HEK293 (cell line): ENCODE measurements at regions not wholly inside any gene's neighbourhood (a gene's known extent, or its start where the extent isn't known, plus 50 kb on each side); places are given as distances from the start of the nearest gene placed in this dataset.

ENCODE experiments used
- CTCF ChIA-PET: fragments of 350-600 bp; formaldehyde crosslinking; extraction: SDS; loops from one replicate; lab custom pipeline; 2021; ENCODE audit warnings: antibody characterized with exemption; lab: Yijun Ruan, JAX
- POLR2A ChIA-PET: fragments of 300-600 bp; formaldehyde crosslinking; extraction: SDS; loops from one replicate; lab custom pipeline; 2020; ENCODE audit warnings: antibody characterized with exemption, inconsistent platforms; lab: Yijun Ruan, JAX
- H3K27ac ChIP-seq: fragments of 200-500 bp; sonication (Bioruptor generic); 2 replicates; pipeline ENCODE4 v1.5.1; 2014; ENCODE audit warnings: low read depth, low read length, control low read depth, inconsistent platforms; ENCODE audit errors: extremely low read depth
- H3K36me3 ChIP-seq, 2 experiments: fragments of 200-500 bp in 1 of 2; sonication (Bioruptor generic) in 1 of 2; 1 replicate in 1 of 2; 2 replicates in 1 of 2; pipeline ENCODE4 v1.5.1; 2014 to 2017; ENCODE audit warnings: inconsistent platforms in 2 of 2, low read length in 2 of 2; ENCODE audit not compliant: control insufficient read depth in 2 of 2, insufficient read depth in 1 of 2
- H3K4me1 ChIP-seq: fragments of 200-500 bp; sonication (Bioruptor generic); 2 replicates; pipeline ENCODE4 v1.5.1; 2014; ENCODE audit warnings: mild to moderate bottlenecking, low read length, inconsistent platforms; ENCODE audit not compliant: control insufficient read depth, insufficient read depth
- H3K4me3 ChIP-seq: 2 replicates; pipeline ENCODE4 v1.5.1; 2011; ENCODE audit warnings: low read depth, mild to moderate bottlenecking, control low read depth, low read length, moderate library complexity
- H3K9me3 ChIP-seq: fragments of 200-500 bp; sonication (Bioruptor generic); 2 replicates; pipeline ENCODE4 v1.5.1; 2014; ENCODE audit warnings: low read depth, low read length, inconsistent platforms; ENCODE audit not compliant: control insufficient read depth, insufficient read depth
- SALL2 ChIP-seq: fragments of 450-650 bp; formaldehyde crosslinking; IDR thresholded peaks from 2 replicates; pipeline ENCODE4 v1.5.0; 2017; ENCODE audit warnings: missing biosample characterization, mild to moderate bottlenecking, missing genetic modification characterization, borderline replicate concordance
- ZNF138 ChIP-seq: fragments of 450-650 bp; formaldehyde crosslinking; IDR thresholded peaks from 2 replicates; pipeline ENCODE4 v1.5.1; 2016; ENCODE audit warnings: missing biosample characterization, missing genetic modification characterization, borderline replicate concordance
- ZNF169 ChIP-seq: fragments of 450-650 bp; formaldehyde crosslinking; IDR thresholded peaks from 2 replicates; pipeline ENCODE4 v1.5.1; 2016; ENCODE audit warnings: missing biosample characterization, missing genetic modification characterization
- ZNF335 ChIP-seq: fragments of 450-650 bp; formaldehyde crosslinking; conservative IDR thresholded peaks from 2 replicates; pipeline ENCODE4 v1.5.1; 2016; ENCODE audit warnings: missing biosample characterization, missing genetic modification characterization
- ZNF341 ChIP-seq: fragments of 450-650 bp; formaldehyde crosslinking; IDR thresholded peaks from 2 replicates; pipeline ENCODE4; 2016; ENCODE audit warnings: low read depth, missing biosample characterization, missing genetic modification characterization
- ZNF394 ChIP-seq: fragments of 450-650 bp; formaldehyde crosslinking; IDR thresholded peaks from 2 replicates; pipeline ENCODE4 v1.5.1; 2016; ENCODE audit warnings: missing biosample characterization, missing genetic modification characterization, mild to moderate bottlenecking, moderate library complexity, borderline replicate concordance
- ZNF521 ChIP-seq: fragments of 450-650 bp; formaldehyde crosslinking; IDR thresholded peaks from 2 replicates; pipeline ENCODE4 v1.5.1; 2017; ENCODE audit warnings: missing biosample characterization, mild to moderate bottlenecking, missing genetic modification characterization
- ZNF610 ChIP-seq: fragments of 450-650 bp; formaldehyde crosslinking; IDR thresholded peaks from 2 replicates; pipeline ENCODE4 v1.5.1; 2016; ENCODE audit warnings: missing biosample characterization, missing genetic modification characterization, borderline replicate concordance
- ZNF664 ChIP-seq: fragments of 450-650 bp; formaldehyde crosslinking; IDR thresholded peaks from 2 replicates; pipeline ENCODE4 v1.5.1; 2016; ENCODE audit warnings: missing biosample characterization, missing genetic modification characterization
- ZNF670 ChIP-seq: fragments of 450-650 bp; formaldehyde crosslinking; IDR thresholded peaks from 2 replicates; pipeline ENCODE4 v1.5.1; 2016; ENCODE audit warnings: missing biosample characterization, missing genetic modification characterization, low read depth
- ZNF747 ChIP-seq: fragments of 450-650 bp; formaldehyde crosslinking; IDR thresholded peaks from 2 replicates; pipeline ENCODE4 v1.5.1; 2016; ENCODE audit warnings: missing biosample characterization, missing genetic modification characterization
- ZNF76 ChIP-seq: fragments of 450-650 bp; formaldehyde crosslinking; IDR thresholded peaks from 2 replicates; pipeline ENCODE4; 2016; ENCODE audit warnings: low read depth, missing biosample characterization, missing genetic modification characterization, borderline replicate concordance
- ZNF837 ChIP-seq: fragments of 450-650 bp; formaldehyde crosslinking; IDR thresholded peaks from 2 replicates; pipeline ENCODE4 v1.5.1; 2016; ENCODE audit warnings: missing biosample characterization, missing genetic modification characterization
- ZSCAN23 ChIP-seq: fragments of 450-650 bp; formaldehyde crosslinking; IDR thresholded peaks from 2 replicates; pipeline ENCODE4 v1.5.1; 2016; ENCODE audit warnings: missing biosample characterization, missing genetic modification characterization
- TF ChIP-seq, protein P1 (sequence below): fragments of 450-650 bp; formaldehyde crosslinking; IDR thresholded peaks from 2 replicates; pipeline ENCODE4 v1.5.1; 2017; ENCODE audit warnings: missing biosample characterization, missing genetic modification characterization
- TF ChIP-seq, protein P2 (sequence below): fragments of 450-650 bp; formaldehyde crosslinking; IDR thresholded peaks from 2 replicates; pipeline ENCODE4 v1.5.1; 2017; ENCODE audit warnings: missing biosample characterization, missing genetic modification characterization
- TF ChIP-seq, protein P3 (sequence below): fragments of 450-650 bp; formaldehyde crosslinking; IDR thresholded peaks from 2 replicates; pipeline ENCODE4 v1.5.1; 2017; ENCODE audit warnings: missing biosample characterization, missing genetic modification characterization
- TF ChIP-seq, protein P4 (sequence below): fragments of 450-650 bp; formaldehyde crosslinking; IDR thresholded peaks from 2 replicates; pipeline ENCODE4 v1.5.1; 2016; ENCODE audit warnings: missing biosample characterization, missing genetic modification characterization
- TF ChIP-seq, protein P5 (sequence below): fragments of 450-650 bp; formaldehyde crosslinking; IDR thresholded peaks from 2 replicates; pipeline ENCODE4 v1.5.1; 2016; ENCODE audit warnings: missing biosample characterization, missing genetic modification characterization

DNA sequence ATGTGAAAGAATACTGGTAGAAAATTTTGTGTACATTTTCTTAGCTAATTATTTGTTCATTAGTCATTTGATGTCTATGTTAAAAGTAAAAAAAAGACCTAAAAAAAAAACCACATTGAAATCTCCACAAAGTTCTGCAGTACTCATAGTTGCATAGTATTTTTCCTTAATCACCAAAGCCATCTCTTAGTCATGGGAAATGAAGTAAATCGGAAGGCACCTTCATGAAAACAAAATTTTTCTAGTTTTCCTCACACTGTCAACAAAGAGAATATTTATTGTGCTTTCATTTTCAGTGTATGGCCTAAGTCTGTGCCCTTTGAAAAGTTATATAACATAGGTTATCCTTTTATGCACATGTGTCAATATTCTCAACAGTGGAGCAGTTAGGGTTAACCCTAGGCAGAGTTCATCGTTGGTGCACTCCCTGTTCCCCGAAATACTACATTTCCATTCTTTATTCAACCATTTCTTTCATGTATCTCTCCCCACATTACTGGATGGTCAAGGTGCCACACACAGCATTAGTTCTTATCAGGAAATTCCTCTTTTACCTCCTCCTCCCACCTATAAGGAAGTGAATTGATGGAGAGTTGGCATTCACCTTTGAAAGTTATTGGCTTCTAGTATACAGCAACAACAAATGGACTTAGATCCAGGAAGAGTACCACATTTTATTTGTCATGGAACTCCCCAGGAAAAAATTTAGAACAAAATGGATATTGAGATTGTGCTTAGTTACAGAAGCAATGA, 93.1 kb downstream of the NUDT12 start:
- Histone ChIP-seq H3K36me3 (no peaks in the 10 kb centered on the region), H3K4me3 (no peak overlapping the region), H3K4me1 (no peaks in the 10 kb centered on the region)
- CTCF ChIA-PET, result interaction anchor here (0.7 kb wide), 1 partner anchor 688 kb away, joined by 3 read pairs; no protein-coding TSS in a partner anchor
- POLR2A ChIA-PET, result no interaction called here
- TF ChIP-seq ZNF169 (tag by site-specific recombination) (no peak), ZNF747 (tag by site-specific recombination) (no peak), ZNF341 (tag by site-specific recombination) (no peak), ZNF610 (no peak), ZNF664 (no peak), ZSCAN23 (tag by site-specific recombination) (no peak), ZNF138 (tag by site-specific recombination) (no peak), ZNF394 (tag by site-specific recombination) (no peak), ZNF670 (no peak), ZNF521 (tag by site-specific recombination) (no peak), ZNF335 (tag by site-specific recombination) (no peak), ZNF837 (tag by site-specific recombination) (no peak), SALL2 (tag by site-specific recombination) (no peak), ZNF76 (no peak)
- TF ChIP-seq, protein P1, sequence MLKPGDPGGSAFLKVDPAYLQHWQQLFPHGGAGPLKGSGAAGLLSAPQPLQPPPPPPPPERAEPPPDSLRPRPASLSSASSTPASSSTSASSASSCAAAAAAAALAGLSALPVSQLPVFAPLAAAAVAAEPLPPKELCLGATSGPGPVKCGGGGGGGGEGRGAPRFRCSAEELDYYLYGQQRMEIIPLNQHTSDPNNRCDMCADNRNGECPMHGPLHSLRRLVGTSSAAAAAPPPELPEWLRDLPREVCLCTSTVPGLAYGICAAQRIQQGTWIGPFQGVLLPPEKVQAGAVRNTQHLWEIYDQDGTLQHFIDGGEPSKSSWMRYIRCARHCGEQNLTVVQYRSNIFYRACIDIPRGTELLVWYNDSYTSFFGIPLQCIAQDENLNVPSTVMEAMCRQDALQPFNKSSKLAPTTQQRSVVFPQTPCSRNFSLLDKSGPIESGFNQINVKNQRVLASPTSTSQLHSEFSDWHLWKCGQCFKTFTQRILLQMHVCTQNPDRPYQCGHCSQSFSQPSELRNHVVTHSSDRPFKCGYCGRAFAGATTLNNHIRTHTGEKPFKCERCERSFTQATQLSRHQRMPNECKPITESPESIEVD (tag by site-specific recombination), result no peak
- TF ChIP-seq, protein P2, sequence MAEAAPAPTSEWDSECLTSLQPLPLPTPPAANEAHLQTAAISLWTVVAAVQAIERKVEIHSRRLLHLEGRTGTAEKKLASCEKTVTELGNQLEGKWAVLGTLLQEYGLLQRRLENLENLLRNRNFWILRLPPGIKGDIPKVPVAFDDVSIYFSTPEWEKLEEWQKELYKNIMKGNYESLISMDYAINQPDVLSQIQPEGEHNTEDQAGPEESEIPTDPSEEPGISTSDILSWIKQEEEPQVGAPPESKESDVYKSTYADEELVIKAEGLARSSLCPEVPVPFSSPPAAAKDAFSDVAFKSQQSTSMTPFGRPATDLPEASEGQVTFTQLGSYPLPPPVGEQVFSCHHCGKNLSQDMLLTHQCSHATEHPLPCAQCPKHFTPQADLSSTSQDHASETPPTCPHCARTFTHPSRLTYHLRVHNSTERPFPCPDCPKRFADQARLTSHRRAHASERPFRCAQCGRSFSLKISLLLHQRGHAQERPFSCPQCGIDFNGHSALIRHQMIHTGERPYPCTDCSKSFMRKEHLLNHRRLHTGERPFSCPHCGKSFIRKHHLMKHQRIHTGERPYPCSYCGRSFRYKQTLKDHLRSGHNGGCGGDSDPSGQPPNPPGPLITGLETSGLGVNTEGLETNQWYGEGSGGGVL (tag by site-specific recombination), result no peak
- TF ChIP-seq, protein P3, sequence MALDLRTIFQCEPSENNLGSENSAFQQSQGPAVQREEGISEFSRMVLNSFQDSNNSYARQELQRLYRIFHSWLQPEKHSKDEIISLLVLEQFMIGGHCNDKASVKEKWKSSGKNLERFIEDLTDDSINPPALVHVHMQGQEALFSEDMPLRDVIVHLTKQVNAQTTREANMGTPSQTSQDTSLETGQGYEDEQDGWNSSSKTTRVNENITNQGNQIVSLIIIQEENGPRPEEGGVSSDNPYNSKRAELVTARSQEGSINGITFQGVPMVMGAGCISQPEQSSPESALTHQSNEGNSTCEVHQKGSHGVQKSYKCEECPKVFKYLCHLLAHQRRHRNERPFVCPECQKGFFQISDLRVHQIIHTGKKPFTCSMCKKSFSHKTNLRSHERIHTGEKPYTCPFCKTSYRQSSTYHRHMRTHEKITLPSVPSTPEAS (tag by site-specific recombination), result no peak
- TF ChIP-seq, protein P4, sequence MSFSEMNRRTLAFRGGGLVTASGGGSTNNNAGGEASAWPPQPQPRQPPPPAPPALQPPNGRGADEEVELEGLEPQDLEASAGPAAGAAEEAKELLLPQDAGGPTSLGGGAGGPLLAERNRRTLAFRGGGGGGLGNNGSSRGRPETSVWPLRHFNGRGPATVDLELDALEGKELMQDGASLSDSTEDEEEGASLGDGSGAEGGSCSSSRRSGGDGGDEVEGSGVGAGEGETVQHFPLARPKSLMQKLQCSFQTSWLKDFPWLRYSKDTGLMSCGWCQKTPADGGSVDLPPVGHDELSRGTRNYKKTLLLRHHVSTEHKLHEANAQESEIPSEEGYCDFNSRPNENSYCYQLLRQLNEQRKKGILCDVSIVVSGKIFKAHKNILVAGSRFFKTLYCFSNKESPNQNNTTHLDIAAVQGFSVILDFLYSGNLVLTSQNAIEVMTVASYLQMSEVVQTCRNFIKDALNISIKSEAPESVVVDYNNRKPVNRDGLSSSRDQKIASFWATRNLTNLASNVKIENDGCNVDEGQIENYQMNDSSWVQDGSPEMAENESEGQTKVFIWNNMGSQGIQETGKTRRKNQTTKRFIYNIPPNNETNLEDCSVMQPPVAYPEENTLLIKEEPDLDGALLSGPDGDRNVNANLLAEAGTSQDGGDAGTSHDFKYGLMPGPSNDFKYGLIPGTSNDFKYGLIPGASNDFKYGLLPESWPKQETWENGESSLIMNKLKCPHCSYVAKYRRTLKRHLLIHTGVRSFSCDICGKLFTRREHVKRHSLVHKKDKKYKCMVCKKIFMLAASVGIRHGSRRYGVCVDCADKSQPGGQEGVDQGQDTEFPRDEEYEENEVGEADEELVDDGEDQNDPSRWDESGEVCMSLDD (tag by site-specific recombination), result no peak
- TF ChIP-seq, protein P5, sequence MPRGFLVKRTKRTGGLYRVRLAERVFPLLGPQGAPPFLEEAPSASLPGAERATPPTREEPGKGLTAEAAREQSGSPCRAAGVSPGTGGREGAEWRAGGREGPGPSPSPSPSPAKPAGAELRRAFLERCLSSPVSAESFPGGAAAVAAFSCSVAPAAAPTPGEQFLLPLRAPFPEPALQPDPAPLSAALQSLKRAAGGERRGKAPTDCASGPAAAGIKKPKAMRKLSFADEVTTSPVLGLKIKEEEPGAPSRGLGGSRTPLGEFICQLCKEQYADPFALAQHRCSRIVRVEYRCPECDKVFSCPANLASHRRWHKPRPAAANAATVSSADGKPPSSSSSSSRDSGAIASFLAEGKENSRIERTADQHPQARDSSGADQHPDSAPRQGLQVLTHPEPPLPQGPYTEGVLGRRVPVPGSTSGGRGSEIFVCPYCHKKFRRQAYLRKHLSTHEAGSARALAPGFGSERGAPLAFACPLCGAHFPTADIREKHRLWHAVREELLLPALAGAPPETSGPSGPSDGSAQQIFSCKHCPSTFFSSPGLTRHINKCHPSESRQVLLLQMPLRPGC, result no peak
- TF ChIP-seq, all 188 proteins: peak for 0
- Histone ChIP-seq H3K9me3 (no peaks in the 10 kb centered on the region), H3K27ac (no peak overlapping the region)
